Cardiac muscle cell (in vitro differentiated cells and primary cell): ENCODE measurements at regions not wholly inside any gene's neighbourhood (a gene's known extent, or its start where the extent isn't known, plus 50 kb on each side); places are given as distances from the start of the nearest gene placed in this dataset.
A peak's percentile ranks its signal among the peaks of the same experiment; 100 is the strongest.

ENCODE experiments used
- DNase-seq, 2 donors: peaks; one replicate each; pipeline versions ENCODE4 v3.0.0 to v3.0.0-alpha.2; 2010 to 2017; ENCODE audit warnings: low read depth in 1 of 2, low spot score in 1 of 2
- H3K27ac ChIP-seq: fragments of 200-600 bp; sonication (generic); 2 replicates; pipeline ENCODE4 v1.5.1; 2016
- H3K27me3 ChIP-seq: fragments of 200-600 bp; sonication (generic); 2 replicates; pipeline ENCODE4 v1.6.0; 2016; ENCODE audit warnings: control low read depth
- H3K36me3 ChIP-seq: fragments of 200-600 bp; sonication (generic); 2 replicates; pipeline ENCODE4 v1.5.1; 2016; ENCODE audit warnings: control low read depth
- H3K4me1 ChIP-seq: fragments of 200-600 bp; sonication (generic); 2 replicates; pipeline ENCODE4 v1.8.1; 2017; ENCODE audit warnings: low read depth, mild to moderate bottlenecking, mixed run types
- H3K4me3 ChIP-seq: fragments of 200-600 bp; sonication (generic); 2 replicates; pipeline ENCODE4 v1.5.1; 2016; ENCODE audit warnings: mild to moderate bottlenecking
- H3K9me3 ChIP-seq: fragments of 200-600 bp; sonication (generic); 2 replicates; pipeline ENCODE4 v1.5.1; 2017; ENCODE audit warnings: low read depth, mild to moderate bottlenecking, control low read depth
- CTCF ChIP-seq: IDR thresholded peaks from 2 replicates; pipeline ENCODE4 v1.5.1; 2012; ENCODE audit warnings: low read depth, mild to moderate bottlenecking, low read length

GRCh38 chr6:90722648-90723047 is 135.8 kb upstream of the MAP3K7 start:
- no peak overlapping the region for H3K27ac ChIP-seq
- H3K4me3 ChIP-seq: no peak overlapping the region
- no peak for TF ChIP-seq CTCF
- H3K27me3 ChIP-seq: no peaks in the 10 kb centered on the region
- no peak for DNase-seq
- H3K36me3 ChIP-seq: no peaks in the 10 kb centered on the region
- peaks cover 3% of the 10 kb centered on the region for H3K4me1 ChIP-seq
- H3K9me3 ChIP-seq: no peaks in the 10 kb centered on the region

- peaks cover 7% of the 10 kb centered on the region for H3K4me1 ChIP-seq
- DNase-seq: no peak
- no peak for TF ChIP-seq CTCF
- H3K27ac ChIP-seq: no peak overlapping the region
- no peaks in the 10 kb centered on the region for H3K36me3 ChIP-seq
- H3K9me3 ChIP-seq: no peaks in the 10 kb centered on the region
- H3K4me3 ChIP-seq: no peak overlapping the region
- H3K27me3 ChIP-seq: no peaks in the 10 kb centered on the region
Observed at GRCh38 chr6:90720404-90720803, 133.5 kb upstream of the MAP3K7 start.

GRCh38 chr6:90719321-90720195 is 132.7 kb upstream of the MAP3K7 start:
- Histone ChIP-seq H3K4me3 (no peak overlapping the region), H3K9me3 (no peaks in the 10 kb centered on the region), H3K36me3 (no peaks in the 10 kb centered on the region), H3K27me3 (no peaks in the 10 kb centered on the region), H3K4me1 (peaks cover 7% of the 10 kb centered on the region), H3K27ac (no peak overlapping the region)
- no peak for TF ChIP-seq CTCF
- no peak for DNase-seq

- no peak overlapping the region for H3K4me3 ChIP-seq
- no peak for DNase-seq
- TF ChIP-seq CTCF: no peak
- H3K4me1 ChIP-seq: peaks cover 7% of the 10 kb centered on the region
- H3K27ac ChIP-seq: no peak overlapping the region
- no peaks in the 10 kb centered on the region for H3K9me3 ChIP-seq
- no peaks in the 10 kb centered on the region for H3K36me3 ChIP-seq
- no peaks in the 10 kb centered on the region for H3K27me3 ChIP-seq
Observed at GRCh38 chr6:90716376-90716775, 129.5 kb upstream of the MAP3K7 start.

- H3K27me3 ChIP-seq: no peaks in the 10 kb centered on the region
- H3K36me3 ChIP-seq: no peaks in the 10 kb centered on the region
- DNase-seq: peak in 1 of 2 donors; percentile 43
- no peak overlapping the region for H3K4me3 ChIP-seq
- H3K9me3 ChIP-seq: no peaks in the 10 kb centered on the region
- H3K4me1 ChIP-seq: peaks cover 7% of the 10 kb centered on the region
- no peak overlapping the region for H3K27ac ChIP-seq
- no peak for TF ChIP-seq CTCF
Observed at GRCh38 chr6:90715093-90715655, 128.3 kb upstream of the MAP3K7 start.
